Epithelial cell of prostate (primary cell): ENCODE measurements at regions not wholly inside any gene's neighbourhood (a gene's known extent, or its start where the extent isn't known, plus 50 kb on each side); places are given as distances from the start of the nearest gene placed in this dataset.

Source experiments
- DNase-seq: peaks from one replicate; pipeline ENCODE4 v3.0.0-alpha.2; 2011; ENCODE audit warnings: low read depth, low spot score
- H3K27ac ChIP-seq: fragments of 450-650 bp; 2 replicates; pipeline ENCODE4 v1.5.1; 2017; ENCODE audit warnings: mild to moderate bottlenecking

- no peak overlapping the region for H3K27ac ChIP-seq
- DNase-seq: no peak
Observed at GRCh38 chr16:8005096-8005860, 585.0 kb downstream of the TMEM114 start.

- no peak for DNase-seq
Observed at GRCh38 chr16:7998789-7999453, 591.4 kb downstream of the TMEM114 start.

GRCh38 chr16:7997966-7998365 lies 592.3 kb downstream of the TMEM114 start:
- no peak for DNase-seq
- no peak overlapping the region for H3K27ac ChIP-seq

More at GRCh38 chr16:7998789-7999453, 591.4 kb downstream of the TMEM114 start:
- no peak overlapping the region for H3K27ac ChIP-seq

GRCh38 chr16:7992616-7993015 lies 597.7 kb downstream of the TMEM114 start:
- no peak for DNase-seq
- H3K27ac ChIP-seq: no peak overlapping the region

GRCh38 chr16:7990626-7991260 lies 599.6 kb downstream of the TMEM114 start:
- no peak overlapping the region for H3K27ac ChIP-seq
- DNase-seq: no peak

- H3K27ac ChIP-seq: no peak overlapping the region
- no peak for DNase-seq
Observed at GRCh38 chr16:7983676-7984075, 606.6 kb downstream of the TMEM114 start.

- no peak overlapping the region for H3K27ac ChIP-seq
- DNase-seq: no peak
Observed at GRCh38 chr16:7980133-7980483, 610.2 kb downstream of the TMEM114 start.

- H3K27ac ChIP-seq: no peak overlapping the region
- no peak for DNase-seq
Observed at GRCh38 chr16:7979448-7980132, 610.7 kb downstream of the TMEM114 start.

GRCh38 chr16:7976563-7976962 lies 613.7 kb downstream of the TMEM114 start:
- no peak for DNase-seq
- no peak overlapping the region for H3K27ac ChIP-seq

GRCh38 chr16:7976125-7976524 lies 614.2 kb downstream of the TMEM114 start:
- no peak for DNase-seq
- H3K27ac ChIP-seq: no peak overlapping the region

GRCh38 chr16:7967996-7968509 lies 622.3 kb downstream of the TMEM114 start:
- no peak for DNase-seq
- H3K27ac ChIP-seq: no peak overlapping the region

- no peak for DNase-seq
Observed at GRCh38 chr16:7964744-7965143, 625.6 kb downstream of the TMEM114 start.

GRCh38 chr16:7964167-7964566 lies 626.1 kb downstream of the TMEM114 start:
- no peak for DNase-seq
- no peak overlapping the region for H3K27ac ChIP-seq

More at GRCh38 chr16:7964744-7965143, 625.6 kb downstream of the TMEM114 start:
- no peak overlapping the region for H3K27ac ChIP-seq

- no peak for DNase-seq
Observed at GRCh38 chr16:7962091-7962879, 628.0 kb downstream of the TMEM114 start.

GRCh38 chr16:7957151-7957550 lies 624.5 kb downstream of the RBFOX1 start:
- no peak overlapping the region for H3K27ac ChIP-seq
- no peak for DNase-seq

More at GRCh38 chr16:7962091-7962879, 628.0 kb downstream of the TMEM114 start:
- H3K27ac ChIP-seq: no peak overlapping the region

- no peak overlapping the region for H3K27ac ChIP-seq
- no peak for DNase-seq
Observed at GRCh38 chr16:7953360-7953759, 620.7 kb downstream of the RBFOX1 start.

GRCh38 chr16:7946142-7946541 lies 613.5 kb downstream of the RBFOX1 start:
- no peak for DNase-seq
- H3K27ac ChIP-seq: no peak overlapping the region

GRCh38 chr16:7938175-7938574 lies 605.5 kb downstream of the RBFOX1 start:
- no peak for DNase-seq
- H3K27ac ChIP-seq: no peak overlapping the region

- DNase-seq: no peak
- H3K27ac ChIP-seq: no peak overlapping the region
Observed at GRCh38 chr16:7921345-7921744, 588.7 kb downstream of the RBFOX1 start.

GRCh38 chr16:7919782-7920181 lies 587.1 kb downstream of the RBFOX1 start:
- no peak overlapping the region for H3K27ac ChIP-seq

More at GRCh38 chr16:7919782-7920181, 587.1 kb downstream of the RBFOX1 start:
- no peak for DNase-seq
